T-helper 2 cell treated with Interferon-gamma antibody and Interleukin-4, amounts not matched to agents 5 μg/mL and 100 μg/mL, for 36 hours (primary cell): ENCODE measurements at regions not wholly inside any gene's neighbourhood (a gene's known extent, or its start where the extent isn't known, plus 50 kb on each side); places are given as distances from the start of the nearest gene placed in this dataset.
A peak's percentile ranks its signal among the peaks of the same experiment; 100 is the strongest.

Experiments used
- DNase-seq: peaks from one replicate; pipeline ENCODE4 v3.0.0; 2021; ENCODE audit warnings: low spot score
- H3K27ac Mint-ChIP-seq: one replicate; pipeline ENCODE4 v1.8.0; 2021; ENCODE audit warnings: mild to moderate bottlenecking, mixed read lengths
- H3K27me3 Mint-ChIP-seq: one replicate; pipeline ENCODE4 v1.8.0; 2021; ENCODE audit warnings: low read depth, mixed read lengths
- H3K36me3 Mint-ChIP-seq: one replicate; pipeline ENCODE4 v1.8.0; 2021; ENCODE audit warnings: low read depth, mixed read lengths
- H3K4me1 Mint-ChIP-seq: one replicate; pipeline ENCODE4 v1.8.0; 2021; ENCODE audit warnings: low read depth, mixed read lengths
- H3K4me3 Mint-ChIP-seq: one replicate; pipeline ENCODE4 v1.8.0; 2022; ENCODE audit warnings: mild to moderate bottlenecking, moderate library complexity, mixed read lengths
- H3K9me3 Mint-ChIP-seq: one replicate; pipeline ENCODE4 v1.8.0; 2021; ENCODE audit warnings: mixed read lengths

DNA sequence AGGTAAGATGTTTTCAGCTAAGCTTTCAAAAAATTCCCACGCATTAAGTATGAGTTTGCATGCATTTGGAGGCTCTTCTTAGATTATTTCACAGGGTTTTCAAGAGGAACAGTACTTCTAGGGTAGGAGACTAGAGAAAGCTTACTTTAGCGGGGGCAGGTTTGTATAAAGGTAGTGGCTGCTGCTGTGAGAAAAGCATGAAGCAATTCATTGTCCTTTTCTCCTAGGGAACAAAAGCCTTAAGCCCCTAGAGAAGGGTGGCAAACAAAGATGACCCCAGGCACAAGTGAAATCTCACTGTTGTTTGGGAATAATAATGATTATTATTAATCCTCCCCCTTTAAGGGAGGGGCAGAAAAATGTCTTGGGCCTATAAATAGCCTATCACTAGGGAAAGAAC, 310.7 kb downstream of the DIPK2A start:
- peaks cover 20% of the 10 kb centered on the region for H3K27me3 Mint-ChIP-seq
- H3K27ac Mint-ChIP-seq = no peak overlapping the region
- H3K4me1 Mint-ChIP-seq = no peaks in the 10 kb centered on the region

DNA sequence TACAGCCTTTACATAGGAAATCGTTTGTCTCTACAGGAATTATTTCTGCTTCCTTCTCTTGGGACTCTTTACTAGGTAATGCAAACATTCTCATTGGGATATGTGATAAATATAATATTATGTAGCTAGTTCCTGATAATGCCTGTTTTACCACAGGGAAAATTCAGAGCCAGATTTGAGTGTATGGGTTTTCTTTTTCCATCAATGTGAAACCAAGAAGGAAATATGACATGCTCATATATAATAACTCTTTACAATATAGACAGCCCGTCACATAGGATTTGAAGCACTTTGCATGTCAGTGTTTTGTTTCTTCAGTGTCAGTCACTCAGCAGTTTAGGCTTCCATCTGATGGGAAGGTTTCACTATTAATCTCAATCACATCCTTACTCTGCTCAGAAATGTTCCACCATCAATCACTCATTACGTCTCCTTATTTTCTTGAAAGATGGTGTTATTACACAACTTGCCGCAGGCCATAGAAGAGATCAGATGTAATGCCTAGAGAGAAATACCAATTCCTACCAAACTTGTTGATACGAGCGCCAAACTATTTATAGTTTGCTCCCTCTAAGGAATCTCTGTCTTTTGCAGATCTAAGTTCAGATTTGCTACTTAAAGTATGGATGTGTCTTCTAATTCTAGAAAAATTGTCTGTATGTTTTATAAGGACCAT, 314.8 kb downstream of the DIPK2A start:
- H3K36me3 Mint-ChIP-seq = no peaks in the 10 kb centered on the region
- H3K9me3 Mint-ChIP-seq = no peaks in the 10 kb centered on the region
- no peaks in the 10 kb centered on the region for H3K4me1 Mint-ChIP-seq
- DNase-seq = no peak
- peaks cover 26% of the 10 kb centered on the region for H3K27me3 Mint-ChIP-seq
- H3K4me3 Mint-ChIP-seq = no peak overlapping the region
- no peak overlapping the region for H3K27ac Mint-ChIP-seq

More for the DNA sequence above, 310.7 kb downstream of the DIPK2A start:
- H3K9me3 Mint-ChIP-seq = no peaks in the 10 kb centered on the region
- no peak for DNase-seq
- H3K4me3 Mint-ChIP-seq = no peak overlapping the region
- H3K36me3 Mint-ChIP-seq = no peaks in the 10 kb centered on the region

DNA sequence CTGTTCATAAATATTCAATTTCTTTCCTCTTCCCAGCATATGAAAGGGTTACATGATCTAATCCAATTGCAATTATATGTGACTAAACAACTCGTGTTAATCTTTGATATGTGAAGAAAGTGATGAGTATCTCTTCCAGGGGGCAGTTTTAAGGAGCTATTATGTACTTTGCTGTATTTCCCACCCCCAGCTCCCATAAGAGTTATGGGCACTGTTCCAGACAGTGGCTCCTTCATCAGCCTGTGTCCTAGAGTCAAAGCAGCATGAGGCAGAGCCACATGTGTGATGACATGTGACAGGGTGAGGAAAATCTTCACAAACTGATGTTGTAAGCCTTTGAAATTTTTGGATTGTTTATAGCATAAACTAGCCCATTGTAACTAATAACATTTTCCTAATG, 315.4 kb downstream of the DIPK2A start:
- H3K4me1 Mint-ChIP-seq = no peaks in the 10 kb centered on the region
- no peak overlapping the region for H3K27ac Mint-ChIP-seq
- no peak overlapping the region for H3K4me3 Mint-ChIP-seq
- no peak for DNase-seq
- H3K36me3 Mint-ChIP-seq = no peaks in the 10 kb centered on the region
- H3K27me3 Mint-ChIP-seq = peaks cover 29% of the 10 kb centered on the region
- H3K9me3 Mint-ChIP-seq = no peaks in the 10 kb centered on the region

DNA sequence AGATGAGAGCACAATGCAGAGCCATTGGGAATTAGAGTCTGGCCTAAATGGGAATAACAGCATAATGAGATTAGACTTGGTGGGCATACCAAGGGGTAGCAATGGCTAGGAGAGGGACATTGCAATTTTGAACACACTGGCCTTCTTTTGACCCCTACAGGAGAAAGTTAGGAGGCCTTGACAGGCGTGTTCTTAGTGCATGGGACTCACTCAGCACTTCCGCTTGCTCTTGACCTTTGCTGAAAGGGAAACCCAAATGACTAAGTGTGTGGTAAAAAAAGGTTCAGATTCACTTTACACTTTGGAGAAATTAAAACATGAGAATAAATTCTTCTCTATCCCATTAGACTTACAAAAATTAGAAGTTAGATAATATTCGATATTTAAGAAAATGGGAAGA, 317.4 kb downstream of the DIPK2A start:
- no peak for DNase-seq
- H3K27ac Mint-ChIP-seq = no peak overlapping the region

DNA sequence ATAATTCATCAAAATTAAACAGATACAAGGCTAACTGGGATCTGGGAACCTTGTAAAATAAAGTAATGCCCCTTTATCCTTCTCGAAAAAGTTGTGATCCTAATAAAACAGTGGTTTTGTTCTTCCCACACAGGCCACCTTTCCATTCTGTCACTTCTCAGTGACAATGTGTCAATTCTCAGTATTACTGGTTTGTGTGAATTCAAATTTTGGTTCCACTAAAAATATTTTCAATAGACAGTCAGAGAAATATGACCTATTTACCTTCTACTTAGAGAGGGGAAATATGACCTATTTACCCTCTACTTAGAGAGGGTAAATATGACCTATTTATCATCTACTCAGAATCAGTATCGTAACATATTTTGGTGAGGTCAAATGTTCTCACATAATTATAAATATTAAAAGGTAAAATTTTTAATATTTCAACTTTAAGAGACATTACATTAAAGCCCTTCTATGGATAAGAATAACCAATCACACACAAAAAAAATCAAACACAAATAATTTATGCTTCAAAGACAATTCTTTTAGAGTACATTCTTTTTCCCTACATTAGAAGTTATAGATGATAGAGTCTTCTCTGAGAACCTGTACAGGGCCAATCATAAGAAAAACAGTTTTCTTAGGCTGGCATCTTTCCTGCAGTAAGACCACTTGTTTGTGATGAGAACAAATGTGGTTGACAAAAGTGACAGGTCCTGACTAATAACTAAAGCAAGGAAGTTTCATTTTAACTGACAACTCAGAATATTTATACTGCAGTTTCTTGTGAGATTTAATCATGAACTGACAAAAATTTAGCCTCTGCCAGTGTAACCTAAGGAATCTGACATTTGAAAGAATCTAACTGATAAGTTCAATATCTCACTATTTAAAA, 323.3 kb downstream of the DIPK2A start:
- no peaks in the 10 kb centered on the region for H3K36me3 Mint-ChIP-seq
- H3K27ac Mint-ChIP-seq = no peak overlapping the region
- peaks cover 14% of the 10 kb centered on the region for H3K27me3 Mint-ChIP-seq
- no peaks in the 10 kb centered on the region for H3K9me3 Mint-ChIP-seq
- no peak for DNase-seq
- H3K4me3 Mint-ChIP-seq = peak overlapping the region; percentile 15
- H3K4me1 Mint-ChIP-seq = peaks cover 21% of the 10 kb centered on the region

More for the DNA sequence above, 317.4 kb downstream of the DIPK2A start:
- Mint-ChIP-seq H3K27me3 (peaks cover 25% of the 10 kb centered on the region), H3K4me3 (no peak overlapping the region), H3K36me3 (no peaks in the 10 kb centered on the region), H3K9me3 (no peaks in the 10 kb centered on the region), H3K4me1 (peaks cover 2% of the 10 kb centered on the region)

DNA sequence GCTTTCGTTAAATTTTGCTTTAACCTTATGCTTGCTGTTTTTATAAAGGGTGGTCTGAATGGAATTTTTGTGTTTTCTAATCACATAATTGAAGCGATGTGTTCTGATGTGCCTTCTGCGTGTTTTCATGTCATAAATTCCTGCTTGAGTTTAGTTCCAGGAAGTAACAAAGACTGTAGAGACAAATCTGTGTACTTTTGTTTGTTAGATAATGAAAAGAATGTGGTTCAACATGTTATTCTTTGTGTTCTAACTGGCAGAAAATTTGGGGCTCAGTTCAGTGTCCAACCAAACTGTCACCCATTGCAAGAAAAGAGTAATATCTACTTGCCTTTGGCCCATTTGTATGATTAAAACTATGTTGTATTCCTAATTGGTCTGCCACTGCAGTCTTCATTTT, 324.0 kb downstream of the DIPK2A start:
- peak overlapping the region; percentile 18 for H3K27ac Mint-ChIP-seq

DNA sequence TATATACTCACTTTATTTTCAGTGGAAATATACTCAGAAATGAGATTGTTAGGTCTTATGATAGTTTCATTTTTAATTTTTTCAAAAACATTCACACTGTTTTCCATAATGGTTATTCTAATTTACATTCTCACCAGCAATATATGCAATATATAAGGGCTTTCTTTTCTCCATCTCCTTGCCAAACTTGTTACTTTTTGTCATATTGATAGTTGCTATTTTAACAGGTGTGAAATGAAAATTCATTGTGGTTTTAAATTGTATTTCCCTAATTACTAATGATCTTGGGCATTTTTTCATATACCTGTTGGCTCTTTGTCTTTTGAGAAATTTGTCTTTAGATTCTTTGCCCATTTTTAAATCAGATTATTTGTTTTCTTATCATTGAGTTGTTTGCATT, 325.2 kb downstream of the DIPK2A start:
- H3K27me3 Mint-ChIP-seq = peaks cover 19% of the 10 kb centered on the region
- H3K27ac Mint-ChIP-seq = no peak overlapping the region
- H3K36me3 Mint-ChIP-seq = no peaks in the 10 kb centered on the region
- no peak overlapping the region for H3K4me3 Mint-ChIP-seq
- no peak for DNase-seq
- no peaks in the 10 kb centered on the region for H3K9me3 Mint-ChIP-seq
- H3K4me1 Mint-ChIP-seq = peaks cover 21% of the 10 kb centered on the region

More for the DNA sequence above, 324.0 kb downstream of the DIPK2A start:
- H3K36me3 Mint-ChIP-seq = no peaks in the 10 kb centered on the region
- H3K27me3 Mint-ChIP-seq = peaks cover 16% of the 10 kb centered on the region
- H3K4me3 Mint-ChIP-seq = peak overlapping the region; percentile 26
- peaks cover 21% of the 10 kb centered on the region for H3K4me1 Mint-ChIP-seq
- no peaks in the 10 kb centered on the region for H3K9me3 Mint-ChIP-seq
- no peak for DNase-seq

DNA sequence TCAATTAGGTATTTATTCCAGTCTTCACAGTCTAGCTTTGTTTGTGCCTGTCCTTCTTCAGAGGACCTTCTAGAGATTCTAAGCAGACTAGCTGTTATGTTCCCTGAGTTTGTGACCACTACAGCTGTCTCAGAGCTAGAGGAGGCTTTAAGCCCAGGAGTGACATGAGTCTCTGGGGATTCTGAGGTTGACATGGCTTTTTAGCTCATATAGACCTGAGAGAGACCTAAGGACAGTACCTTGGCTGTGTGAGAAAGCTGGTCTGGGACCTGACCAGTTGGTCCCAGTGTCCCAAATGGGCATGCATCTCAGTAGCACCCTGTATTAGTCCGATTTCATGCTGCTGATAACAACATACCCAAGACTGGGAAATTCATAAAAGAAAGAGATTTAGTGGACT, 330.2 kb downstream of the DIPK2A start:
- no peak for DNase-seq
- no peak overlapping the region for H3K27ac Mint-ChIP-seq
- H3K27me3 Mint-ChIP-seq = peaks cover 22% of the 10 kb centered on the region
- no peaks in the 10 kb centered on the region for H3K36me3 Mint-ChIP-seq
- H3K4me1 Mint-ChIP-seq = peaks cover 2% of the 10 kb centered on the region
- no peak overlapping the region for H3K4me3 Mint-ChIP-seq
- no peaks in the 10 kb centered on the region for H3K9me3 Mint-ChIP-seq

DNA sequence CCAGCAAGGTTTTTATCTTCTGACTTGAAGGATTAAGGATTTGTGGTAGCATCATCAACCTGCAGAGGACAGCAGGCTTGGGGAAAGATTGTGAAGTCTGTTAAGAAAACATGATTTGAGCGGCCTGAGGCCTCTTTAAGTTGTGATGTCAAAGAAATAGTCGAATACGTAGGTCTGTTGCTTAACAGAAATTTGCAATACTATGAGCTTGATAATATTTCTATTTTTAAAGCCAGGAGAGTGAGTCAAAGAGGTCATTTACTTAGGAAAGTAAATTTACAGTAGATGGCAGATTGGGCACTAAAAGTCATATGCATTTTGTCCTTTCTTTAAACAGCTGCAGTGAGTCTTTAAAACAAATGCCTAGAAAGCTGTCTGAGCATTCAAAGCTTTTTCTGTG, 336.3 kb downstream of the DIPK2A start:
- Mint-ChIP-seq H3K4me1 (no peaks in the 10 kb centered on the region), H3K36me3 (no peaks in the 10 kb centered on the region), H3K9me3 (no peaks in the 10 kb centered on the region), H3K4me3 (no peak overlapping the region), H3K27me3 (peaks cover 6% of the 10 kb centered on the region), H3K27ac (no peak overlapping the region)
- no peak for DNase-seq

DNA sequence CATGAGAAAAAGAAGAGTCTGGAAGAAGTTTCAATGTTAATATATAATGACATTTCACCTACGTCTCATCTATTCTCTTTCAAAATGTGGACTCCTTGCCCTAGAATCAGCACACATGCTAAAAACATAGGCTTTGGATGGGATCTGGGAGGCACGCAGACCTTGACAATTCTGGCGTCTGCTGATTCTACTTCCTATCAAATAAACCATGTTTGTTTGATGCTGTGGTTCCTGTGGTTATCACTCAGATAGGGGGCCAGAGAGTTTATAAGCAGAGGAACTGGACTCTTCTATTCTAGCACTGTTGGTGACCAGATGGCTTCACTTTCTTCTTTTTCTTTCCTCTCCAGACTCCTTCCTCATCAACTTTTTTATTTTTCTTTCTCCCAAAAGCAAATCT, 336.8 kb downstream of the DIPK2A start:
- Mint-ChIP-seq H3K9me3 (no peaks in the 10 kb centered on the region), H3K27me3 (peaks cover 6% of the 10 kb centered on the region), H3K27ac (no peak overlapping the region), H3K4me3 (no peak overlapping the region), H3K36me3 (no peaks in the 10 kb centered on the region), H3K4me1 (no peaks in the 10 kb centered on the region)
- no peak for DNase-seq

DNA sequence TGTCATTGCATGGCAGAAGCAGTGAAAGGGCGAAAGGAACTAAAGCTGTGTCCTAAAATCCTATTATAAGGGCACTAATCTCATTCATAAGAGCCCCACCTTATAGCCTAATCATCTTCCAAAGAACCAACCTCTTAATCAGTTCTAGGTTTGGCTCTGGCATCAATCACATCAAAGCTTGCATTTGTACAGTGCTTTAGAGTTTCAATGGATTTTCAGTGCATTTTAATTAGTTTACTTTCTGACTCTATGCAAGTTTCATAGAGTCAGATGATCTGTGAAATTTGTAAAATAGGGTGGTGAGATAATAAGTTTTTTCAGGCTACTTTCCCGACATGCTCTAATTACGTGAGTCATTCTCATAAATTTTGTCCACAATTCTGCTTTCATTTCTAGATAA, 341.1 kb downstream of the DIPK2A start:
- Mint-ChIP-seq H3K36me3 (no peaks in the 10 kb centered on the region), H3K4me3 (no peak overlapping the region), H3K9me3 (no peaks in the 10 kb centered on the region), H3K4me1 (no peaks in the 10 kb centered on the region), H3K27ac (no peak overlapping the region), H3K27me3 (peaks cover 3% of the 10 kb centered on the region)
- no peak for DNase-seq

DNA sequence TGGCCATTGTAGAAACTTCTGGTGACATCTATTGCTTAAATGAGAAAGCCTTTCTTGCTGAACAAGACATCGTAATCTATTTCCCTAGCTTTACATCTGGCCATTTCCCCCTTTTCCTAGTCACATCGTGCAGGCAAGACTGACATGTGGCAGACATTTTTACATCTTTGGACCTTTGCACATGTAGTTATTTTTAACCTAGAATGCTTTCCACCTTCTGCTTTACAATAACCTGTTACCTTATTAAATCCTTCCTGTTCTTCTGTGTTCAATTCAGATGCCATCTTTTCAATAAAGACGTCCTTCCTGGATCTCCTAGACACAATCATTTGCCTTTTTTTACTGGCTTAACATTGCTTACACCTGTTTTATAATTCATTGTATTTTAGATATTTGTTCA, 343.3 kb downstream of the DIPK2A start:
- no peaks in the 10 kb centered on the region for H3K4me1 Mint-ChIP-seq
- no peak overlapping the region for H3K4me3 Mint-ChIP-seq
- H3K27ac Mint-ChIP-seq = no peak overlapping the region
- DNase-seq = no peak
- no peaks in the 10 kb centered on the region for H3K9me3 Mint-ChIP-seq
- H3K36me3 Mint-ChIP-seq = no peaks in the 10 kb centered on the region
- no peaks in the 10 kb centered on the region for H3K27me3 Mint-ChIP-seq

DNA sequence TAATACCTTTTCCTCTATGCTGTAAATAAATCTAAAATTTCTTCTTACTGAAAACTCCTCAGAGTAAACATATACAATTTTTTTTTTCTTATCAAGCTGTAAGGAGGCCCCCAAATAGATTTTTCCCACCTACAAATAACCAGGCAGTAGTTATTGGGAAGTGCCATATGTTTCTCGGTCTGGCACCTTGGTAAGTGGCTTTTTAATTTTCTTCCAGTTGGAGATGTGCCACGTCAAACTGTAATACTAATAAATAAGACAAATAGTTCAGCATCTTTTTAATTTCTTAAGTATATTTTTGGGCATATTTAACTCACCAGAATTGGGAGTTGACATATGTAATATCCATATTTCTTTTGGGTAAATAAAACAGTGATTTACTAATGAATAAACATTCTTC, 346.3 kb downstream of the DIPK2A start:
- peaks cover 2% of the 10 kb centered on the region for H3K27me3 Mint-ChIP-seq
- H3K27ac Mint-ChIP-seq = no peak overlapping the region
- H3K36me3 Mint-ChIP-seq = no peaks in the 10 kb centered on the region
- no peak overlapping the region for H3K4me3 Mint-ChIP-seq
- no peak for DNase-seq
- no peaks in the 10 kb centered on the region for H3K9me3 Mint-ChIP-seq
- H3K4me1 Mint-ChIP-seq = no peaks in the 10 kb centered on the region

DNA sequence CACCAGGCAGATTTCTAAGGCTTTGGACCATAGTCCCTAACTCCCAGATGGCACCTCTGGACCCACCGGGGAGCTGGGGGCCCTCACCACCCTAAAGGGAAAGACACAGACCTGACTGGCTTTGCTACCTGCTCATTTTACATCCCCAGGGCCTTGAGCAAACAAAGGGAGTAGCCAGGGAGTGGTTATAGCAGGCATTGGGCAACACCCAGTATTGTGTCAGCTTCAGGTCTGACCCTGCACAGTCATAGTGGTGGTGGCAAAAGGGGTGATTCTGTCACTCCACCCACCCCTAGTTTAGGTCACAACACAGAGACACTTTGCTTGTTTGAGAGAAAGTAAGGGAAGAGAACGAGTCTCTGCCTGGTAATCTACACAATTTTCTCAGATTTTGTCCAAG, 352.5 kb downstream of the DIPK2A start:
- Mint-ChIP-seq H3K36me3 (no peaks in the 10 kb centered on the region), H3K27me3 (peaks cover 2% of the 10 kb centered on the region), H3K9me3 (no peaks in the 10 kb centered on the region), H3K4me1 (no peaks in the 10 kb centered on the region), H3K4me3 (no peak overlapping the region), H3K27ac (no peak overlapping the region)
- no peak for DNase-seq
